GDM1 (cell line): ENCODE measurements at regions not wholly inside any gene's neighbourhood (a gene's known extent, or its start where the extent isn't known, plus 50 kb on each side); places are given as distances from the start of the nearest gene placed in this dataset.

Experiments used
- DNase-seq: peaks from one replicate; lab custom pipeline; 2025; lab: John Stamatoyannopoulos, UW

GRCh38 chr11:109804911-109805310 lies 288.3 kb upstream of the ZC3H12C start:
- no peak for DNase-seq

- no peak for DNase-seq
Observed at GRCh38 chr11:109806205-109806604, 287.0 kb upstream of the ZC3H12C start.

GRCh38 chr11:109808569-109808968 lies 284.6 kb upstream of the ZC3H12C start:
- no peak for DNase-seq

GRCh38 chr11:109814824-109815223 lies 278.4 kb upstream of the ZC3H12C start:
- no peak for DNase-seq

- DNase-seq = no peak
Observed at GRCh38 chr11:109815500-109816150, 277.6 kb upstream of the ZC3H12C start.

- DNase-seq = no peak
Observed at GRCh38 chr11:109818290-109818689, 274.9 kb upstream of the ZC3H12C start.

GRCh38 chr11:109819410-109819809 lies 273.8 kb upstream of the ZC3H12C start:
- no peak for DNase-seq

- no peak for DNase-seq
Observed at GRCh38 chr11:109821511-109821910, 271.7 kb upstream of the ZC3H12C start.

- DNase-seq = no peak
Observed at GRCh38 chr11:109822436-109823102, 270.6 kb upstream of the ZC3H12C start.

- DNase-seq = no peak
Observed at GRCh38 chr11:109828387-109828786, 264.8 kb upstream of the ZC3H12C start.

GRCh38 chr11:109838026-109838425 lies 255.2 kb upstream of the ZC3H12C start:
- DNase-seq = no peak

GRCh38 chr11:109845437-109845836 lies 247.8 kb upstream of the ZC3H12C start:
- no peak for DNase-seq

GRCh38 chr11:109847621-109848020 lies 245.6 kb upstream of the ZC3H12C start:
- DNase-seq = no peak

- DNase-seq = no peak
Observed at GRCh38 chr11:109849051-109849450, 244.1 kb upstream of the ZC3H12C start.

- DNase-seq = no peak
Observed at GRCh38 chr11:109849946-109850345, 243.2 kb upstream of the ZC3H12C start.

GRCh38 chr11:109851780-109852390 lies 241.3 kb upstream of the ZC3H12C start:
- DNase-seq = no peak

- peak; percentile 38 for DNase-seq
Observed at GRCh38 chr11:109853156-109853776, 239.9 kb upstream of the ZC3H12C start.

- DNase-seq = no peak
Observed at GRCh38 chr11:109854731-109855130, 238.5 kb upstream of the ZC3H12C start.

GRCh38 chr11:109856928-109857327 lies 236.3 kb upstream of the ZC3H12C start:
- no peak for DNase-seq

GRCh38 chr11:109857637-109858036 lies 235.6 kb upstream of the ZC3H12C start:
- no peak for DNase-seq

- no peak for DNase-seq
Observed at GRCh38 chr11:109858152-109858551, 235.0 kb upstream of the ZC3H12C start.

- no peak for DNase-seq
Observed at GRCh38 chr11:109859045-109859724, 234.0 kb upstream of the ZC3H12C start.
